SK-N-MC (cell line): ENCODE measurements at regions not wholly inside any gene's neighbourhood (a gene's known extent, or its start where the extent isn't known, plus 50 kb on each side); places are given as distances from the start of the nearest gene placed in this dataset.

Experiments used
- EZH2 ChIP-seq: fragments of 200-600 bp; sonication (generic); IDR thresholded peaks from one replicate; pipeline ENCODE4 v1.6.1; 2017; ENCODE audit warnings: antibody characterized with exemption
- POLR2AphosphoS5 ChIP-seq: IDR thresholded peaks from 2 replicates; pipeline ENCODE4 v1.6.1; 2012; ENCODE audit warnings: mild to moderate bottlenecking, low read depth, low read length, borderline replicate concordance

DNA sequence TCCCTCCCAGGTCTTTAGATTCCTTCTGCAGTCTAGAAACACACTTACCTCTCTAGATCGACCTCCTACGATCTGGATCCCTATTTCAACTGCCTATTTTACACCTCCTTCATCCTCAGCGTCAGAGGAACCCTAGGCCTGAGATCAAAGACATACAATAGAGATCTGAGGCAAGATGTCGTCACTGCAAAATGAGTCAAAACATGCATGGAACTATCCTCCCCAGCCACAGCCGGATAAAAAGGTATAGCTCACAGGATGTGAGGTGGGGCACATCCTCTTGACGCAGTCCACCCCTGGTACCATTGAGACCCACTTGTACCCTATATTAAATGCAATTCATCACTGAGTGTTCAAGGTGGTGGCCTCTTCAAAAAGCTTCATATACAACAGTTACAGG, 63.7 kb upstream of the DNAJC10 start:
- TF ChIP-seq EZH2, result no peak
- TF ChIP-seq POLR2AphosphoS5, result no peak
